ENCODE measurements at regions not wholly inside any gene's neighbourhood (a gene's known extent, or its start where the extent isn't known, plus 50 kb on each side); places are given as distances from the start of the nearest gene placed in this dataset.

GRCh38 chr18:78496079-78496478, 483.5 kb upstream of the SALL3 start:
- TF ChIP-seq CTCF (IDR thresholded peaks at IDR 0.05) (no peak), POLR2A (IDR thresholded peaks at IDR 0.05) (no peak)
